GM13977 (cell line): ENCODE measurements at regions not wholly inside any gene's neighbourhood (a gene's known extent, or its start where the extent isn't known, plus 50 kb on each side); places are given as distances from the start of the nearest gene placed in this dataset.

Source experiments
- DNase-seq: peaks from one replicate; pipeline ENCODE4 v3.0.0; 2012; ENCODE audit warnings: low spot score
- CTCF ChIP-seq: IDR thresholded peaks from 2 replicates; pipeline ENCODE4 v1.5.1; 2012; ENCODE audit warnings: mild to moderate bottlenecking, control low read depth; ENCODE audit not compliant: insufficient read depth; ENCODE audit errors: extremely low read depth, missing control alignments
- in situ Hi-C: fragments of 300-500 bp; cut with MboI; formaldehyde crosslinking; loops from one replicate; pipeline ENCODE4 v1.12.0; 2022; ENCODE audit warnings: low sequenced_read_pairs, low pct_unique_long_range_greater_than_20kb, mixed read lengths, inconsistent platforms; ENCODE audit not compliant: unreplicated experiment

- no peak for TF ChIP-seq CTCF
Observed at GRCh38 chr1:235012436-235013210, 116.0 kb downstream of the TOMM20 start.

GRCh38 chr1:235011599-235012435, 116.8 kb downstream of the TOMM20 start:
- in situ Hi-C loops = no loop called here

More at GRCh38 chr1:235012436-235013210, 116.0 kb downstream of the TOMM20 start:
- no peak for DNase-seq
- in situ Hi-C loops = no loop called here

GRCh38 chr1:235011064-235011598, 117.5 kb downstream of the TOMM20 start:
- DNase-seq = peak; percentile 54
- TF ChIP-seq CTCF = no peak
- in situ Hi-C loops = no loop called here

More at GRCh38 chr1:235011599-235012435, 116.8 kb downstream of the TOMM20 start:
- peak; percentile 77 for DNase-seq
- no peak for TF ChIP-seq CTCF

GRCh38 chr1:235009561-235010306, 118.9 kb downstream of the TOMM20 start:
- in situ Hi-C loops = no loop called here
- no peak for TF ChIP-seq CTCF
- DNase-seq = no peak

GRCh38 chr1:235009074-235009473, 119.6 kb downstream of the TOMM20 start:
- DNase-seq = no peak
- in situ Hi-C loops = no loop called here
- no peak for TF ChIP-seq CTCF

- TF ChIP-seq CTCF = no peak
- no peak for DNase-seq
- in situ Hi-C loops = no loop called here
Observed at GRCh38 chr1:235008239-235008638, 120.4 kb downstream of the TOMM20 start.
